ENCODE measurements at regions not wholly inside any gene's neighbourhood (a gene's known extent, or its start where the extent isn't known, plus 50 kb on each side); places are given as distances from the start of the nearest gene placed in this dataset.

- H4K8ac ChIP-seq (ENCODE audit: low read depth, low read length), result no peak overlapping the region
- H3K18ac ChIP-seq (ENCODE audit: low read length), result no peak overlapping the region
- H3K79me2 ChIP-seq (ENCODE audit: control insufficient read depth, insufficient read depth, low read length, poor library complexity), result no peaks in the 10 kb centered on the region
- no peak overlapping the region for H3K4me2 ChIP-seq (ENCODE audit: low read length)
- no peak overlapping the region for H3K4me3 ChIP-seq (ENCODE audit: low read depth, low read length)
- no peak overlapping the region for H4K12ac ChIP-seq (ENCODE audit: low read depth, low read length)
- no peaks in the 10 kb centered on the region for H3K27me3 ChIP-seq (ENCODE audit: insufficient read depth, low read length)
- no peak overlapping the region for H2BK12ac ChIP-seq (ENCODE audit: low read length)
- H3K9me3 ChIP-seq (ENCODE audit: insufficient read depth, low read depth, low read length), result no peaks in the 10 kb centered on the region
- H3K79me1 ChIP-seq (ENCODE audit: low read length), result no peaks in the 10 kb centered on the region
- H3K36me3 ChIP-seq (ENCODE audit: control insufficient read depth in 1 of 2, insufficient read depth in 2 of 2, low read length in 2 of 2), result no peaks in the 10 kb centered on the region
- H3K14ac ChIP-seq (ENCODE audit: low read length), result no peak overlapping the region
- H3K4ac ChIP-seq (ENCODE audit: low read depth, low read length), result no peak overlapping the region
- peak; percentile 55 to 82 for DNase-seq
- H3K23ac ChIP-seq (ENCODE audit: low read length), result no peak overlapping the region
- H4K91ac ChIP-seq (ENCODE audit: low read depth, low read length), result no peak overlapping the region
- H2BK5ac ChIP-seq (ENCODE audit: low read depth, low read length, poor library complexity), result no peak overlapping the region
- no peak overlapping the region for H2BK120ac ChIP-seq (ENCODE audit: insufficient read depth, low read length, poor library complexity)
- H3K4me1 ChIP-seq (ENCODE audit: control insufficient read depth in 1 of 2, insufficient read depth in 2 of 2, low read length in 2 of 2), result no peaks in the 10 kb centered on the region
- no CpG with 5 or more reads among the region's 21 CpGs for WGBS (ENCODE audit: extremely low coverage, insufficient coverage, insufficient read length)
- H3K27ac ChIP-seq (ENCODE audit: low read depth, low read length), result no peak overlapping the region
- no peak overlapping the region for H2AFZ ChIP-seq (ENCODE audit: insufficient read depth, low read length, poor library complexity)
- H2AK5ac ChIP-seq (ENCODE audit: low read length), result no peak overlapping the region
- H3K9ac ChIP-seq (ENCODE audit: low read length), result no peak overlapping the region
Observed at GRCh38 chr2:235131334-235132305, 179.8 kb downstream of the SH3BP4 start.

GRCh38 chr2:235132651-235133050 is 180.8 kb downstream of the SH3BP4 start:
- Histone ChIP-seq H3K4ac (ENCODE audit: low read depth, low read length) (no peak overlapping the region), H3K18ac (ENCODE audit: low read length) (no peak overlapping the region), H3K9me3 (ENCODE audit: insufficient read depth, low read depth, low read length) (no peaks in the 10 kb centered on the region), H3K9ac (ENCODE audit: low read length) (no peak overlapping the region), H3K27ac (ENCODE audit: low read depth, low read length) (no peak overlapping the region), H4K12ac (ENCODE audit: low read depth, low read length) (no peak overlapping the region), H2BK5ac (ENCODE audit: low read depth, low read length, poor library complexity) (no peak overlapping the region), H3K14ac (ENCODE audit: low read length) (no peak overlapping the region), H2BK12ac (ENCODE audit: low read length) (no peak overlapping the region), H3K4me2 (ENCODE audit: low read length) (no peak overlapping the region), H2BK120ac (ENCODE audit: insufficient read depth, low read length, poor library complexity) (no peak overlapping the region), H3K4me1 (ENCODE audit: control insufficient read depth in 1 of 2, insufficient read depth in 2 of 2, low read length in 2 of 2) (no peaks in the 10 kb centered on the region), H3K79me2 (ENCODE audit: control insufficient read depth, insufficient read depth, low read length, poor library complexity) (no peaks in the 10 kb centered on the region), H4K91ac (ENCODE audit: low read depth, low read length) (no peak overlapping the region), H3K27me3 (ENCODE audit: insufficient read depth, low read length) (no peaks in the 10 kb centered on the region), H2AFZ (ENCODE audit: insufficient read depth, low read length, poor library complexity) (no peak overlapping the region), H3K36me3 (ENCODE audit: control insufficient read depth in 1 of 2, insufficient read depth in 2 of 2, low read length in 2 of 2) (no peaks in the 10 kb centered on the region), H4K8ac (ENCODE audit: low read depth, low read length) (no peak overlapping the region), H3K79me1 (ENCODE audit: low read length) (no peaks in the 10 kb centered on the region), H3K4me3 (ENCODE audit: low read depth, low read length) (no peak overlapping the region), H2AK5ac (ENCODE audit: low read length) (no peak overlapping the region), H3K23ac (ENCODE audit: low read length) (no peak overlapping the region)
- no CpG with 5 or more reads among the region's 2 CpGs for WGBS (ENCODE audit: extremely low coverage, insufficient coverage, insufficient read length)
- DNase-seq, result no peak

GRCh38 chr2:235133837-235134236 is 182.0 kb downstream of the SH3BP4 start:
- no peak overlapping the region for H2BK5ac ChIP-seq (ENCODE audit: low read depth, low read length, poor library complexity)
- H3K4ac ChIP-seq (ENCODE audit: low read depth, low read length), result no peak overlapping the region
- H4K91ac ChIP-seq (ENCODE audit: low read depth, low read length), result no peak overlapping the region
- H3K27me3 ChIP-seq (ENCODE audit: insufficient read depth, low read length), result no peaks in the 10 kb centered on the region
- no peak overlapping the region for H3K9ac ChIP-seq (ENCODE audit: low read length)
- no CpG with 5 or more reads among the region's 2 CpGs for WGBS (ENCODE audit: extremely low coverage, insufficient coverage, insufficient read length)
- H3K18ac ChIP-seq (ENCODE audit: low read length), result no peak overlapping the region
- H3K9me3 ChIP-seq (ENCODE audit: insufficient read depth, low read depth, low read length), result no peaks in the 10 kb centered on the region
- DNase-seq, result no peak
- H2BK12ac ChIP-seq (ENCODE audit: low read length), result no peak overlapping the region
- H4K8ac ChIP-seq (ENCODE audit: low read depth, low read length), result no peak overlapping the region
- no peak overlapping the region for H2BK120ac ChIP-seq (ENCODE audit: insufficient read depth, low read length, poor library complexity)
- no peak overlapping the region for H4K12ac ChIP-seq (ENCODE audit: low read depth, low read length)
- H3K79me1 ChIP-seq (ENCODE audit: low read length), result no peaks in the 10 kb centered on the region
- H2AFZ ChIP-seq (ENCODE audit: insufficient read depth, low read length, poor library complexity), result no peak overlapping the region
- H3K79me2 ChIP-seq (ENCODE audit: control insufficient read depth, insufficient read depth, low read length, poor library complexity), result no peaks in the 10 kb centered on the region
- H3K4me1 ChIP-seq (ENCODE audit: control insufficient read depth in 1 of 2, insufficient read depth in 2 of 2, low read length in 2 of 2), result no peaks in the 10 kb centered on the region
- H3K27ac ChIP-seq (ENCODE audit: low read depth, low read length), result no peak overlapping the region
- H3K4me3 ChIP-seq (ENCODE audit: low read depth, low read length), result no peak overlapping the region
- no peak overlapping the region for H3K23ac ChIP-seq (ENCODE audit: low read length)
- no peak overlapping the region for H2AK5ac ChIP-seq (ENCODE audit: low read length)
- H3K14ac ChIP-seq (ENCODE audit: low read length), result no peak overlapping the region
- H3K36me3 ChIP-seq (ENCODE audit: control insufficient read depth in 1 of 2, insufficient read depth in 2 of 2, low read length in 2 of 2), result no peaks in the 10 kb centered on the region
- no peak overlapping the region for H3K4me2 ChIP-seq (ENCODE audit: low read length)

GRCh38 chr2:235134420-235134819 is 182.6 kb downstream of the SH3BP4 start:
- H3K4me2 ChIP-seq (ENCODE audit: low read length), result no peak overlapping the region
- H2BK12ac ChIP-seq (ENCODE audit: low read length), result no peak overlapping the region
- no peak for DNase-seq
- no peak overlapping the region for H3K4ac ChIP-seq (ENCODE audit: low read depth, low read length)
- H2BK5ac ChIP-seq (ENCODE audit: low read depth, low read length, poor library complexity), result no peak overlapping the region
- no peak overlapping the region for H3K27ac ChIP-seq (ENCODE audit: low read depth, low read length)
- no peaks in the 10 kb centered on the region for H3K79me1 ChIP-seq (ENCODE audit: low read length)
- no peak overlapping the region for H2AK5ac ChIP-seq (ENCODE audit: low read length)
- no peak overlapping the region for H2AFZ ChIP-seq (ENCODE audit: insufficient read depth, low read length, poor library complexity)
- no peak overlapping the region for H3K4me3 ChIP-seq (ENCODE audit: low read depth, low read length)
- H3K9ac ChIP-seq (ENCODE audit: low read length), result no peak overlapping the region
- H3K36me3 ChIP-seq (ENCODE audit: control insufficient read depth in 1 of 2, insufficient read depth in 2 of 2, low read length in 2 of 2), result no peaks in the 10 kb centered on the region
- H4K8ac ChIP-seq (ENCODE audit: low read depth, low read length), result no peak overlapping the region
- H3K14ac ChIP-seq (ENCODE audit: low read length), result no peak overlapping the region
- H2BK120ac ChIP-seq (ENCODE audit: insufficient read depth, low read length, poor library complexity), result no peak overlapping the region
- H3K4me1 ChIP-seq (ENCODE audit: control insufficient read depth in 1 of 2, insufficient read depth in 2 of 2, low read length in 2 of 2), result no peaks in the 10 kb centered on the region
- no peaks in the 10 kb centered on the region for H3K27me3 ChIP-seq (ENCODE audit: insufficient read depth, low read length)
- no peak overlapping the region for H3K23ac ChIP-seq (ENCODE audit: low read length)
- WGBS (ENCODE audit: extremely low coverage, insufficient coverage, insufficient read length), result no CpG with 5 or more reads among the region's 3 CpGs
- no peaks in the 10 kb centered on the region for H3K9me3 ChIP-seq (ENCODE audit: insufficient read depth, low read depth, low read length)
- no peak overlapping the region for H4K12ac ChIP-seq (ENCODE audit: low read depth, low read length)
- H3K79me2 ChIP-seq (ENCODE audit: control insufficient read depth, insufficient read depth, low read length, poor library complexity), result no peaks in the 10 kb centered on the region
- no peak overlapping the region for H4K91ac ChIP-seq (ENCODE audit: low read depth, low read length)
- no peak overlapping the region for H3K18ac ChIP-seq (ENCODE audit: low read length)

Measured in trophoblast cell (in vitro differentiated cells and primary cell).